GM23338 (cell line): ENCODE measurements at regions not wholly inside any gene's neighbourhood (a gene's known extent, or its start where the extent isn't known, plus 50 kb on each side); places are given as distances from the start of the nearest gene placed in this dataset.
A peak's percentile ranks its signal among the peaks of the same experiment; 100 is the strongest.

Experiments
- ATAC-seq: fragments of 200-7000 bp; cut with Tn5 transposase; 3 replicates; pipeline ENCODE4 v1.9.1; 2020
- DNase-seq: peaks from one replicate; pipeline ENCODE4 v3.0.0-alpha.2; 2015; ENCODE audit warnings: low spot score
- H2AFZ ChIP-seq: fragments of 200-600 bp; sonication (generic); 2 replicates; pipeline ENCODE4 v1.8.0; 2016; ENCODE audit warnings: antibody characterized with exemption, mild to moderate bottlenecking, moderate library complexity
- H3F3A ChIP-seq: fragments of 200-600 bp; sonication (generic); replicated peaks from 2 replicates; pipeline ENCODE4 v1.8.0; 2017; ENCODE audit warnings: antibody characterized with exemption, mixed run types, low read depth
- H3K27ac ChIP-seq: fragments of 200-600 bp; sonication (generic); 2 replicates; pipeline ENCODE4 v1.6.1; 2016; ENCODE audit warnings: low read depth
- H3K27me3 ChIP-seq: fragments of 200-600 bp; sonication (generic); 2 replicates; pipeline ENCODE4 v1.8.0; 2016; ENCODE audit warnings: mild to moderate bottlenecking, mixed run types, moderate library complexity; ENCODE audit not compliant: insufficient read depth
- H3K36me3 ChIP-seq: fragments of 200-600 bp; sonication (generic); 2 replicates; pipeline ENCODE4 v1.8.0; 2016; ENCODE audit warnings: mild to moderate bottlenecking; ENCODE audit not compliant: insufficient read depth
- H3K4me1 ChIP-seq: fragments of 200-600 bp; sonication (generic); 2 replicates; pipeline ENCODE4 v1.8.0; 2016; ENCODE audit warnings: mild to moderate bottlenecking, moderate library complexity; ENCODE audit not compliant: insufficient read depth
- H3K4me2 ChIP-seq: fragments of 200-600 bp; sonication (generic); 2 replicates; pipeline ENCODE4 v1.7.1; 2017; ENCODE audit warnings: mixed run types
- H3K4me3 ChIP-seq: fragments of 200-600 bp; sonication (generic); 2 replicates; pipeline ENCODE4 v1.6.1; 2016; ENCODE audit warnings: mixed run types
- H3K79me2 ChIP-seq: fragments of 200-600 bp; sonication (generic); replicated peaks from 2 replicates; pipeline ENCODE4 v1.8.0; 2017; ENCODE audit warnings: mild to moderate bottlenecking; ENCODE audit not compliant: insufficient read depth
- H3K9me2 ChIP-seq: fragments of 200-600 bp; sonication (generic); 2 replicates; pipeline ENCODE4 v1.8.0; 2017; ENCODE audit not compliant: insufficient read depth
- H4K20me1 ChIP-seq: fragments of 200-600 bp; sonication (generic); replicated peaks from 2 replicates; pipeline ENCODE4 v1.8.0; 2017; ENCODE audit warnings: mild to moderate bottlenecking; ENCODE audit not compliant: insufficient read depth
- H3K27ac Mint-ChIP-seq: 2 replicates; pipeline ENCODE4 v1.8.0; 2020; ENCODE audit warnings: inconsistent platforms, mild to moderate bottlenecking, moderate library complexity, mixed read lengths
- H3K27me3 Mint-ChIP-seq: 3 replicates; pipeline ENCODE4 v1.8.0; 2022; ENCODE audit warnings: low read depth, mild to moderate bottlenecking, moderate library complexity, mixed read lengths, inconsistent platforms; ENCODE audit not compliant: insufficient read depth, poor library complexity
- H3K36me3 Mint-ChIP-seq: 3 replicates; pipeline ENCODE4 v1.8.0; 2021; ENCODE audit warnings: low read depth, mild to moderate bottlenecking, inconsistent platforms, moderate library complexity, mixed read lengths
- H3K4me1 Mint-ChIP-seq: 3 replicates; pipeline ENCODE4 v1.8.0; 2020; ENCODE audit warnings: mild to moderate bottlenecking, inconsistent platforms, mixed read lengths
- H3K4me3 Mint-ChIP-seq: 3 replicates; pipeline ENCODE4 v1.8.0; 2021; ENCODE audit warnings: moderate library complexity, mild to moderate bottlenecking, inconsistent platforms, mixed read lengths
- H3K9me3 Mint-ChIP-seq: 3 replicates; pipeline ENCODE4 v1.8.0; 2020; ENCODE audit warnings: moderate library complexity, mild to moderate bottlenecking, inconsistent platforms, mixed read lengths
- CTCF ChIP-seq, 2 experiments: fragments of 200-600 bp in 1 of 2; sonication (generic) in 1 of 2; conservative IDR thresholded peaks; 2 replicates each; pipeline versions ENCODE4 v1.5.1 to v1.6.1; 2016 to 2017; ENCODE audit warnings: antibody characterized with exemption in 2 of 2, low read depth in 2 of 2, mild to moderate bottlenecking in 2 of 2, moderate library complexity in 1 of 2
- ETS1 ChIP-seq: IDR thresholded peaks from 2 replicates; pipeline ENCODE4 v1.6.1; 2016; ENCODE audit warnings: antibody characterized with exemption
- EZH2phosphoT487 ChIP-seq: fragments of 200-600 bp; sonication (generic); IDR thresholded peaks from one replicate; pipeline ENCODE4 v1.8.1; 2018; ENCODE audit warnings: antibody characterized with exemption; ENCODE audit not compliant: unreplicated experiment
- NANOG ChIP-seq: IDR thresholded peaks from 2 replicates; pipeline ENCODE4 v1.6.1; 2016; ENCODE audit warnings: antibody characterized with exemption, borderline replicate concordance
- POLR2AphosphoS5 ChIP-seq: IDR thresholded peaks from 2 replicates; pipeline ENCODE4 v1.6.1; 2016; ENCODE audit warnings: antibody characterized with exemption, low read depth
- STAT1 ChIP-seq: IDR thresholded peaks from one replicate; pipeline ENCODE4 v1.6.1; 2016; ENCODE audit warnings: antibody characterized with exemption; ENCODE audit not compliant: unreplicated experiment
- ZNF114 ChIP-seq: fragments of 250-450 bp; sonication (Bioruptor Pico); IDR thresholded peaks from 2 replicates; pipeline ENCODE4 v1.5.0; 2020; ENCODE audit warnings: mild to moderate bottlenecking, moderate library complexity
- ZNF331 ChIP-seq: fragments of 250-450 bp; sonication (Bioruptor Pico); IDR thresholded peaks from 2 replicates; pipeline ENCODE4 v1.5.0; 2020; ENCODE audit warnings: low read depth, mild to moderate bottlenecking, moderate library complexity
- ZNF462 ChIP-seq: fragments of 250-450 bp; sonication (Bioruptor Pico); IDR thresholded peaks from 2 replicates; pipeline ENCODE4 v1.5.0; 2020; ENCODE audit warnings: mild to moderate bottlenecking, moderate library complexity

- Mint-ChIP-seq H3K4me1 (peaks cover 20% of the 10 kb centered on the region), H3K27ac (peak overlapping the region; percentile 60; the same call in 1 of the 2 replicates)
Measured at GRCh38 chr11:8775332-8775731, 92.7 kb downstream of the RPL27A start.

More at GRCh38 chr11:8775332-8775731, 92.7 kb downstream of the RPL27A start:
- DNase-seq: no peak
- ATAC-seq: no peak
- no peaks in the 10 kb centered on the region; the same call in 1 of the 2 replicates for H4K20me1 ChIP-seq
- no peaks in the 10 kb centered on the region for H3K36me3 Mint-ChIP-seq
- H3K9me3 Mint-ChIP-seq: no peaks in the 10 kb centered on the region
- H3K9me2 ChIP-seq: no peaks in the 10 kb centered on the region
- no peak overlapping the region for H3K27ac ChIP-seq
- no peak overlapping the region for H3K4me3 Mint-ChIP-seq
- no peaks in the 10 kb centered on the region for H3K36me3 ChIP-seq
- H3K79me2 ChIP-seq: no peaks in the 10 kb centered on the region
- H3K4me3 ChIP-seq: no peak overlapping the region
- H3K4me2 ChIP-seq: no peak overlapping the region
- H3K27me3 ChIP-seq: no peaks in the 10 kb centered on the region
- H3F3A ChIP-seq: no peaks in the 10 kb centered on the region
- TF ChIP-seq ZNF462 (CRISPR knock-in tag) (no peak), ZNF331 (CRISPR knock-in tag) (no peak), CTCF (conservative IDR thresholded peaks at IDR 0.05; ENCODE audit: low read depth in 2 of 2) (no peak), STAT1 (no peak), EZH2phosphoT487 (no peak), POLR2AphosphoS5 (no peak), ETS1 (no peak), ZNF114 (CRISPR knock-in tag) (no peak), NANOG (no peak)
- H2AFZ ChIP-seq: no peak overlapping the region
- H3K27me3 Mint-ChIP-seq: no peaks in the 10 kb centered on the region
- peaks cover 7% of the 10 kb centered on the region for H3K4me1 ChIP-seq
